ENCODE measurements at regions not wholly inside any gene's neighbourhood (a gene's known extent, or its start where the extent isn't known, plus 50 kb on each side); places are given as distances from the start of the nearest gene placed in this dataset.

DNA sequence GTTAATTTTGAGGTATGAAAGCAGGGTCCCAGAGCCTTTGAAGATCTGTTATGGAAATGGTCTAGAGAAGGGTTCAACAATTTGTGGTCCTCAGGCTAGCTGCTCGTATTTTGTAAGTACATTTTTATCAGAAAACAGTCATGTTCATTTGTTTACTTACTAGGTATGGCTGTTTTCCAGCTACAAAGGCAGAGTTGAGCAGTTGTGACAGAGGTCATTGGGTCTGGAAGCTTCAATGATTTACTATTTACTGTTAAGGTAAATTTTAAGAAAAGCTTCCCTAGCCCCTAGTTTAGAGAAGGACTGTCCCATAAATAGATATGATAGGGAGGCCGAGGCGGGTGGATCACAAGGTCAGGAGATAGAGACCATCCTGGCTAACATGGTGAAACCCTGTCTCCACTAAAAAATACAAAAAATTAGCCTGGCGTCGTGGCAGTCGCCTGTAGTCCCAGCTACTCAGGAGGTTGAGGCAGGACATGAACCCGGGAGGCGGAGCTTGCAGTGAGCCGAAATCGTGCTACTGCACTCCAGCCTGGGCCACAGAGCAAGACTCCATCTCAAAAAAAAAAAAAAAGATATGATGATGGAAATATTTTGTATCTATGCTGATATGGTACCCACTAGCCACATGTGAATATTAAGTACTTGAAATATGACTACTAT, 538.4 kb upstream of the CITED2 start:
- Histone ChIP-seq H3K4me1 (replicated peaks; ENCODE audit: insufficient read depth) (peaks cover 10% of the 10 kb centered on the region), H3K27me3 (ENCODE audit: insufficient read depth, low read depth) (no peaks in the 10 kb centered on the region), H3K36me3 (ENCODE audit: low read depth) (no peaks in the 10 kb centered on the region), H3K9me3 (ENCODE audit: insufficient read depth, low read depth) (peaks cover 13% of the 10 kb centered on the region; the same call in 1 of the 2 replicates), H3K4me3 (no peak overlapping the region), H4K20me1 (ENCODE audit: insufficient read depth) (no peaks in the 10 kb centered on the region), H3K9me2 (ENCODE audit: insufficient read depth) (peaks cover 4% of the 10 kb centered on the region; the same call in 1 of the 2 replicates), H3K4me2 (0 out of 2 replicates have a peak overlapping the region, but pooled peaks have one; percentile 4), H2AFZ (peak overlapping the region; percentile 55; the same call in 1 of the 2 replicates), H3K79me2 (ENCODE audit: low read depth) (no peaks in the 10 kb centered on the region), H3F3A (ENCODE audit: insufficient read depth, low read depth) (no peaks in the 10 kb centered on the region), H3K27ac (no peak overlapping the region)
- POLR2A ChIA-PET (ENCODE audit: unreplicated experiment) = no interaction called here
- CTCF ChIA-PET = no interaction called here
- BruUV-seq (replicated peaks) = no TSS peak
- DNase-seq = no peak
- intact Hi-C loops (cut with micrococcal nuclease; ENCODE audit: unreplicated experiment) = no loop called here
- no peak for TF ChIP-seq EZH2 (IDR thresholded peaks at IDR 0.05; ENCODE audit: low read depth)
- TF ChIP-seq, protein P1, sequence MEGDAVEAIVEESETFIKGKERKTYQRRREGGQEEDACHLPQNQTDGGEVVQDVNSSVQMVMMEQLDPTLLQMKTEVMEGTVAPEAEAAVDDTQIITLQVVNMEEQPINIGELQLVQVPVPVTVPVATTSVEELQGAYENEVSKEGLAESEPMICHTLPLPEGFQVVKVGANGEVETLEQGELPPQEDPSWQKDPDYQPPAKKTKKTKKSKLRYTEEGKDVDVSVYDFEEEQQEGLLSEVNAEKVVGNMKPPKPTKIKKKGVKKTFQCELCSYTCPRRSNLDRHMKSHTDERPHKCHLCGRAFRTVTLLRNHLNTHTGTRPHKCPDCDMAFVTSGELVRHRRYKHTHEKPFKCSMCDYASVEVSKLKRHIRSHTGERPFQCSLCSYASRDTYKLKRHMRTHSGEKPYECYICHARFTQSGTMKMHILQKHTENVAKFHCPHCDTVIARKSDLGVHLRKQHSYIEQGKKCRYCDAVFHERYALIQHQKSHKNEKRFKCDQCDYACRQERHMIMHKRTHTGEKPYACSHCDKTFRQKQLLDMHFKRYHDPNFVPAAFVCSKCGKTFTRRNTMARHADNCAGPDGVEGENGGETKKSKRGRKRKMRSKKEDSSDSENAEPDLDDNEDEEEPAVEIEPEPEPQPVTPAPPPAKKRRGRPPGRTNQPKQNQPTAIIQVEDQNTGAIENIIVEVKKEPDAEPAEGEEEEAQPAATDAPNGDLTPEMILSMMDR (conservative IDR thresholded peaks at IDR 0.05) = no peak

GRCh38 chr6:139909992-139910391, 535.5 kb upstream of the CITED2 start:
- peaks cover 4% of the 10 kb centered on the region; the same call in 1 of the 2 replicates for H3K9me2 ChIP-seq (ENCODE audit: insufficient read depth)
- TF ChIP-seq, protein P1 (conservative IDR thresholded peaks at IDR 0.05) = no peak
- TF ChIP-seq EZH2 (IDR thresholded peaks at IDR 0.05; ENCODE audit: low read depth) = no peak
- no peaks in the 10 kb centered on the region for H3K36me3 ChIP-seq (ENCODE audit: low read depth)
- H3K4me2 ChIP-seq = no peak overlapping the region
- H3K4me1 ChIP-seq (replicated peaks; ENCODE audit: insufficient read depth) = peaks cover 10% of the 10 kb centered on the region
- no peaks in the 10 kb centered on the region for H3K79me2 ChIP-seq (ENCODE audit: low read depth)
- no peak overlapping the region for H3K27ac ChIP-seq
- H3K27me3 ChIP-seq (ENCODE audit: insufficient read depth, low read depth) = no peaks in the 10 kb centered on the region
- DNase-seq = no peak
- ChIA-PET CTCF (no interaction called here), POLR2A (ENCODE audit: unreplicated experiment) (no interaction called here)
- no TSS peak for BruUV-seq (replicated peaks)
- no peak overlapping the region for H3K4me3 ChIP-seq
- intact Hi-C loops (cut with micrococcal nuclease; ENCODE audit: unreplicated experiment) = no loop called here
- H3K9me3 ChIP-seq (ENCODE audit: insufficient read depth, low read depth) = peaks cover 12% of the 10 kb centered on the region; the same call in 1 of the 2 replicates
- H3F3A ChIP-seq (ENCODE audit: insufficient read depth, low read depth) = no peaks in the 10 kb centered on the region
- no peaks in the 10 kb centered on the region for H4K20me1 ChIP-seq (ENCODE audit: insufficient read depth)
- H2AFZ ChIP-seq = no peak overlapping the region

- BruUV-seq (replicated peaks) = no TSS peak
- intact Hi-C loops (cut with micrococcal nuclease; ENCODE audit: unreplicated experiment) = no loop called here
- Histone ChIP-seq H3K4me1 (replicated peaks; ENCODE audit: insufficient read depth) (peaks cover 6% of the 10 kb centered on the region), H2AFZ (no peak overlapping the region), H3K27me3 (ENCODE audit: insufficient read depth, low read depth) (no peaks in the 10 kb centered on the region), H3K4me3 (no peak overlapping the region), H3F3A (ENCODE audit: insufficient read depth, low read depth) (no peaks in the 10 kb centered on the region), H3K36me3 (ENCODE audit: low read depth) (no peaks in the 10 kb centered on the region), H3K79me2 (ENCODE audit: low read depth) (no peaks in the 10 kb centered on the region), H3K9me2 (ENCODE audit: insufficient read depth) (0 out of 2 replicates have a peak, but pooled peaks cover 4% of the 10 kb centered on the region), H3K9me3 (ENCODE audit: insufficient read depth, low read depth) (peaks cover 14% of the 10 kb centered on the region; the same call in 1 of the 2 replicates), H4K20me1 (ENCODE audit: insufficient read depth) (no peaks in the 10 kb centered on the region), H3K4me2 (no peak overlapping the region), H3K27ac (no peak overlapping the region)
- CTCF ChIA-PET = no interaction called here
- POLR2A ChIA-PET (ENCODE audit: unreplicated experiment) = no interaction called here
- no peak for DNase-seq
- TF ChIP-seq EZH2 (IDR thresholded peaks at IDR 0.05; ENCODE audit: low read depth) = no peak
- TF ChIP-seq, protein P1 (conservative IDR thresholded peaks at IDR 0.05) = no peak
Measured at GRCh38 chr6:139905404-139906052, 531.1 kb upstream of the CITED2 start.

Data from PC-9 (cell line).